ENCODE measurements at regions not wholly inside any gene's neighbourhood (a gene's known extent, or its start where the extent isn't known, plus 50 kb on each side); places are given as distances from the start of the nearest gene placed in this dataset.

- POLR2A ChIA-PET: no interaction called here
- TF ChIP-seq CTCF (IDR thresholded peaks at IDR 0.05; ENCODE audit: insufficient read depth, low read depth, low read length): no peak
- CTCF ChIA-PET: interaction anchor here (2.2 kb wide), 1 partner anchor 9 kb away, joined by 5 read pairs; no protein-coding TSS in a partner anchor
These were observed 94.2 kb upstream of the PHYHIPL start for GRCh38 chr10:59082249-59082648.

GRCh38 chr10:59085054-59085453 is 91.4 kb upstream of the PHYHIPL start:
- no peak for DNase-seq (ENCODE audit: low read depth)
- Histone ChIP-seq H3K36me3 (ENCODE audit: control insufficient read depth, insufficient read depth, low read length) (no peaks in the 10 kb centered on the region), H3K27me3 (ENCODE audit: control insufficient read depth, insufficient read depth, low read length) (peaks cover 7% of the 10 kb centered on the region), H3K4me3 (ENCODE audit: low read depth, low read length) (no peak overlapping the region)
- ChIA-PET POLR2A (no interaction called here), CTCF (no interaction called here)
- TF ChIP-seq CTCF (IDR thresholded peaks at IDR 0.05; ENCODE audit: insufficient read depth, low read depth, low read length): no peak

More at GRCh38 chr10:59082249-59082648, 94.2 kb upstream of the PHYHIPL start:
- peaks cover 7% of the 10 kb centered on the region for H3K27me3 ChIP-seq (ENCODE audit: control insufficient read depth, insufficient read depth, low read length)
- no peak for DNase-seq (ENCODE audit: low read depth)
- H3K4me3 ChIP-seq (ENCODE audit: low read depth, low read length): no peak overlapping the region
- H3K36me3 ChIP-seq (ENCODE audit: control insufficient read depth, insufficient read depth, low read length): no peaks in the 10 kb centered on the region

GRCh38 chr10:59085711-59086502 is 90.5 kb upstream of the PHYHIPL start:
- no peak overlapping the region for H3K4me3 ChIP-seq (ENCODE audit: low read depth, low read length)
- no peak for TF ChIP-seq CTCF (IDR thresholded peaks at IDR 0.05; ENCODE audit: insufficient read depth, low read depth, low read length)
- ChIA-PET POLR2A (no interaction called here), CTCF (no interaction called here)
- DNase-seq (ENCODE audit: low read depth): no peak
- H3K36me3 ChIP-seq (ENCODE audit: control insufficient read depth, insufficient read depth, low read length): no peaks in the 10 kb centered on the region
- peaks cover 7% of the 10 kb centered on the region for H3K27me3 ChIP-seq (ENCODE audit: control insufficient read depth, insufficient read depth, low read length)

- H3K27me3 ChIP-seq (ENCODE audit: control insufficient read depth, insufficient read depth, low read length): peaks cover 3% of the 10 kb centered on the region
- H3K36me3 ChIP-seq (ENCODE audit: control insufficient read depth, insufficient read depth, low read length): no peaks in the 10 kb centered on the region
- no peak for DNase-seq (ENCODE audit: low read depth)
- POLR2A ChIA-PET: no interaction called here
- CTCF ChIA-PET: no interaction called here
- TF ChIP-seq CTCF (IDR thresholded peaks at IDR 0.05; ENCODE audit: insufficient read depth, low read depth, low read length): no peak
- no peak overlapping the region for H3K4me3 ChIP-seq (ENCODE audit: low read depth, low read length)
These were observed 89.0 kb upstream of the PHYHIPL start for GRCh38 chr10:59087486-59087885.

GRCh38 chr10:59088912-59089573 is 87.4 kb upstream of the PHYHIPL start:
- H3K4me3 ChIP-seq (ENCODE audit: low read depth, low read length): no peak overlapping the region
- DNase-seq (ENCODE audit: low read depth): no peak
- ChIA-PET CTCF (no interaction called here), POLR2A (no interaction called here)
- no peak for TF ChIP-seq CTCF (IDR thresholded peaks at IDR 0.05; ENCODE audit: insufficient read depth, low read depth, low read length)
- peaks cover 3% of the 10 kb centered on the region for H3K27me3 ChIP-seq (ENCODE audit: control insufficient read depth, insufficient read depth, low read length)
- H3K36me3 ChIP-seq (ENCODE audit: control insufficient read depth, insufficient read depth, low read length): no peaks in the 10 kb centered on the region

Data from BJ (cell line).